AG09309 (cell line): ENCODE measurements at regions not wholly inside any gene's neighbourhood (a gene's known extent, or its start where the extent isn't known, plus 50 kb on each side); places are given as distances from the start of the nearest gene placed in this dataset.
A peak's percentile ranks its signal among the peaks of the same experiment; 100 is the strongest.

Experiments used
- DNase-seq: peaks from one replicate; pipeline ENCODE4 v3.0.0-alpha.2; 2010; ENCODE audit warnings: low read depth
- H3K4me3 ChIP-seq: 2 replicates; pipeline ENCODE4 v1.5.1; 2011; ENCODE audit warnings: mild to moderate bottlenecking, low read depth, low read length, moderate library complexity; ENCODE audit not compliant: control insufficient read depth
- TF ChIP-seq, protein P1 (sequence below): IDR thresholded peaks from 2 replicates; pipeline ENCODE4 v1.5.1; 2011; ENCODE audit warnings: mild to moderate bottlenecking, low read depth, low read length, inconsistent platforms; ENCODE audit not compliant: insufficient read depth, control insufficient read depth; ENCODE audit errors: missing control alignments

DNA sequence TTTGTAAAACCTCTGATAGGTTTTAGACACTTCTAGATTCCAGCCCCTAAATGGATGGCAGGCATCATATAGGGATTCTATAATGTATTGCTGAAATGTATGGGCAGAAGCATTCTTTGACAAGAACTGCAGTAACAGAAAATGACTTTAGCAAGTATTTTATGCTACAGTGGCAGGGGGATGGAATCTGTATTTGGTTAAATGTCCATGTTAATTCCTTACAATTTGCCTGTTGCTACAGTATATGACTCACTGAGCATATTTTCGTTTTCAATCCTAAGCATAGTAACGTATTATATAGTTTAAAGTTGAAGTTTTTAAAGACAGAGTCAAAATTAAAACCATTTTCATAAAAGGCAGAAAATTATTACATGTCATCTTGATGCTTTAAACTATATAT is 150.1 kb downstream of the MEX3B start:
- TF ChIP-seq, protein P1, sequence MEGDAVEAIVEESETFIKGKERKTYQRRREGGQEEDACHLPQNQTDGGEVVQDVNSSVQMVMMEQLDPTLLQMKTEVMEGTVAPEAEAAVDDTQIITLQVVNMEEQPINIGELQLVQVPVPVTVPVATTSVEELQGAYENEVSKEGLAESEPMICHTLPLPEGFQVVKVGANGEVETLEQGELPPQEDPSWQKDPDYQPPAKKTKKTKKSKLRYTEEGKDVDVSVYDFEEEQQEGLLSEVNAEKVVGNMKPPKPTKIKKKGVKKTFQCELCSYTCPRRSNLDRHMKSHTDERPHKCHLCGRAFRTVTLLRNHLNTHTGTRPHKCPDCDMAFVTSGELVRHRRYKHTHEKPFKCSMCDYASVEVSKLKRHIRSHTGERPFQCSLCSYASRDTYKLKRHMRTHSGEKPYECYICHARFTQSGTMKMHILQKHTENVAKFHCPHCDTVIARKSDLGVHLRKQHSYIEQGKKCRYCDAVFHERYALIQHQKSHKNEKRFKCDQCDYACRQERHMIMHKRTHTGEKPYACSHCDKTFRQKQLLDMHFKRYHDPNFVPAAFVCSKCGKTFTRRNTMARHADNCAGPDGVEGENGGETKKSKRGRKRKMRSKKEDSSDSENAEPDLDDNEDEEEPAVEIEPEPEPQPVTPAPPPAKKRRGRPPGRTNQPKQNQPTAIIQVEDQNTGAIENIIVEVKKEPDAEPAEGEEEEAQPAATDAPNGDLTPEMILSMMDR: no peak
- DNase-seq: no peak
- H3K4me3 ChIP-seq: no peak overlapping the region

DNA sequence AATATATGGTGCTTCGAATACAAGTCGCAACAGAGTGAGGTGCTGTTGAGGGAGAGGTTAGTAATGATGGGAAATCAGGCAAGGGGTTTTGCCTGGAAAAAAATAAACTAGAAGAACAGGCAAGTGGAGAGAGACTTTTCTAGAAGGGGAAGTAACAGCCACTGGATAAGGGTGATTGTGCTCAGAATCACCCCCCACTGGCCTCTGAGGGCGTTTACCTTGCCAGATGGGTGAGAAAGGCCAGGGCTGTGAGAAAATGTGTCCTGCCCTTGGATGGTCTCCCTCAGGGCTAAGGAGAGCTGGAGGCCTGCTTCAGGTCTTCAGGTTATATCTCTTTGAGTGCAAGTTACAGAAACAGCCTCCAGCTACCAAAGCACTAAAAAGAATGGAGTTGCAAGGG is 151.8 kb downstream of the MEX3B start:
- TF ChIP-seq, protein P1: no peak
- no peak overlapping the region for H3K4me3 ChIP-seq
- no peak for DNase-seq

DNA sequence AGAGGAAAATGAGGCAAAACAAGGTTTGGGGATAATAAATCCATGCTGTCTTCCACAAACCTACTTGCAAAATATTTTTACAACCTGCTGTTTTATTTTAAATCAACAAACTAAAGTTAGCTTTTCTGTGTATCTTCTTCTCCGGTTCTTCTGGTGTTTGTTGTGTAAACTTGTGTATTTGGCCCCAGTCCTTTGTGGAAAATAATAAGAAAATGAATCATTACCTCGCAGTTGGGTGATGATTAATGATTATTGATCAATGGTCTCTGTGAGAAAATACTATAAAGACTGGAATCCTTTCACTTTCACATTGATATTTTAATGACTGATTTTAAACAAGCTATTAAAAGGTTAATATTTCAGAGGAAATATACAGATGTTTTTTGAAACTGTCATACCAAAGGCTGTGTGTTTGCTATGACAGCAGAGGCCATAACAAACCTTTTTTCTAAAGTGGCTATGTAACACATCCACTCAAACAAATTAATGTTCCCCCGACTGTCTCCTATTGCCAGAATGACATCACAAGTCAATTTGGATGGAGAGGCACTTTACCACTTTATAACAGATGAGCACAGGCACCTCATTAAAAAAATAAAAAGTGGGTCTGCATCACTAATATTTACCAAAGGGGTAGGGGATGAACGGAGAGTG is 152.5 kb downstream of the MEX3B start:
- TF ChIP-seq, protein P1: no peak
- no peak overlapping the region for H3K4me3 ChIP-seq
- no peak for DNase-seq

DNA sequence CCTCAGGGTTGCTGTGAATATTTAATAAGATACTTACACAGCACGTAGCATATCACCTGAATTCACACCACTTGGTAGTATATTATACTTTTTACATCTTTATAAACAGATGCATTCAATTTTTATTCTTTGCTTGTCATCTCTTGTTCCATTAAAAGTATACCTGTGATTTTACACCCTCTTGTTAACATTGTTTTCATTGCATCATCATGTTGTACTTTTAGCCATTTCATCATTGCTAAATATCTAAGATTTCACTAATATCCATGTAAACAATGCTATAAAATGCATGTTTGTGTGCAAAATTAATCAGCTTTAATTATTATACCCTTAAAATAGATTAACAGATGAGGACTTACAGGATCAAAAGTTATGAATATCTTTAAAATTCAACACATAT is 155.3 kb downstream of the MEX3B start:
- no peak overlapping the region for H3K4me3 ChIP-seq
- no peak for DNase-seq
- TF ChIP-seq, protein P1: no peak

GRCh38 chr15:81889485-81889881 is 156.3 kb downstream of the MEX3B start:
- TF ChIP-seq, protein P1: no peak
- DNase-seq: no peak
- no peak overlapping the region for H3K4me3 ChIP-seq

DNA sequence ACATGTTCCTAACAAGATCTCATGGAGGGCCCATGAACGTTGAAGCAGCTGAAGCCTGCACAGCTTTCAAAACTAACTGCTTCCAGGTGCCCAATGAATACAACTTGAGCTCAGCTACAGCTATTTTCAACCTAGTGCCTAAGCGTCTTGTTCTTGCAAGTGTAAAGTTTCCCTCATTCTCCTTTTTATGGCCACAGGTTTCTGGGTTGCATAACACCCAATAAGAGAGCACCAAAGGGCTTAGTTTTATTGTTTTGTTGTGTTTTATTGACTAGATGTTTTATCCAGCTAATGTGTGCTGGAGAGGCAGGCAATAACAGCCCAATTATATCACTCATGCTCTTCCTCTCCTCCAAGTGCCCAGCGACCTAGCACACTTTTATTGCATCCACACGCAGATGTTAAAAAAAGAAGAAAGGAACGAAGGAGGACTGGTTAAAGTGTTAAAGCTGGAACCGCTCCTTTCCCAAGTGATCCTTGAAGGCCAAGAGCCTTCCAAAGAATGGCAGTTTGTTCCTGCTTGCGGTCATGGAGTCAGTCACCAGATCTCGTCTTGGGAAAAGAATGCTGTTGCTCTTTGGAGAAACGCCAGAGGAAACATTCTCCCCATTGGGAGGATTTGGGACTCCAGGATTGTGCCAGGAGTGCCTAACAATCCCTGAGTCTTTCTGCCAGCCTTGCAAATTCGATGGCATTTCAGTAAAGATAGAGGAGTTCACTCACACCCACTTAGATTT is 156.9 kb downstream of the MEX3B start:
- TF ChIP-seq, protein P1: no peak

More for the DNA sequence above, 156.9 kb downstream of the MEX3B start:
- no peak overlapping the region for H3K4me3 ChIP-seq
- peak; percentile 25 for DNase-seq
